Activated CD8-positive, alpha-beta memory T cell treated with anti-CD3 and anti-CD28 coated beads, Interleukin-2, amount 10 ng/mL, durations not matched to agents 7 days and 5 days (primary cell): ENCODE measurements at regions not wholly inside any gene's neighbourhood (a gene's known extent, or its start where the extent isn't known, plus 50 kb on each side); places are given as distances from the start of the nearest gene placed in this dataset.
"Not testable (repeated sequence)": the region's sequence is repeated elsewhere in the genome, so short reads cannot be mapped to it uniquely, and the experiment has no call there.

Experiments
- ATAC-seq: fragments of 150-1000 bp; cut with Tn5 transposase; one replicate; pipeline ENCODE4 v1.10.0; 2021; ENCODE audit warnings: moderate library complexity
- CTCF ChIA-PET: fragments of 350-600 bp; sonication (Branson Sonifier 250); formaldehyde crosslinking; loops from one replicate; lab custom pipeline; 2021; ENCODE audit warnings: antibody characterized with exemption; lab: Charles Lee
- DNase-seq: peaks from one replicate; pipeline ENCODE4 v3.0.0-alpha.2; 2020
- H3K27ac Mint-ChIP-seq: one replicate; pipeline ENCODE4 v1.8.0; 2021; ENCODE audit warnings: mild to moderate bottlenecking, mixed read lengths
- H3K27me3 Mint-ChIP-seq: one replicate; pipeline ENCODE4 v1.8.0; 2021; ENCODE audit warnings: mixed read lengths
- H3K36me3 Mint-ChIP-seq: one replicate; pipeline ENCODE4 v1.8.0; 2021; ENCODE audit warnings: mild to moderate bottlenecking, mixed read lengths
- H3K4me1 Mint-ChIP-seq: one replicate; pipeline ENCODE4 v1.8.0; 2021; ENCODE audit warnings: mixed read lengths
- H3K4me3 Mint-ChIP-seq: one replicate; pipeline ENCODE4 v1.8.0; 2021; ENCODE audit warnings: mild to moderate bottlenecking, moderate library complexity, mixed read lengths
- H3K9me3 Mint-ChIP-seq: one replicate; pipeline ENCODE4 v1.8.0; 2022; ENCODE audit warnings: low read depth, mixed read lengths

GRCh38 chr4:38324861-38325628 lies 339.0 kb upstream of the KLF3 start:
- Mint-ChIP-seq H3K4me3 (no peak overlapping the region), H3K27me3 (peaks cover 12% of the 10 kb centered on the region), H3K27ac (no peak overlapping the region), H3K36me3 (peaks cover 2% of the 10 kb centered on the region), H3K4me1 (peaks cover 10% of the 10 kb centered on the region), H3K9me3 (no peaks in the 10 kb centered on the region)
- ATAC-seq (no peak), DNase-seq (no peak)
- CTCF ChIA-PET, result interaction anchor here (1.8 kb wide), 1 partner anchor 351 kb away, joined by 7 read pairs; no protein-coding TSS in a partner anchor

- no peaks in the 10 kb centered on the region for H3K9me3 Mint-ChIP-seq
- H3K36me3 Mint-ChIP-seq, result peaks cover 2% of the 10 kb centered on the region
- no peak overlapping the region for H3K4me3 Mint-ChIP-seq
- CTCF ChIA-PET, result no interaction called here
- no peak for ATAC-seq
- H3K27me3 Mint-ChIP-seq, result peaks cover 12% of the 10 kb centered on the region
- DNase-seq, result no peak
- H3K27ac Mint-ChIP-seq, result no peak overlapping the region
- peaks cover 6% of the 10 kb centered on the region for H3K4me1 Mint-ChIP-seq
These were observed 338.4 kb upstream of the KLF3 start for GRCh38 chr4:38325629-38325913.

DNA sequence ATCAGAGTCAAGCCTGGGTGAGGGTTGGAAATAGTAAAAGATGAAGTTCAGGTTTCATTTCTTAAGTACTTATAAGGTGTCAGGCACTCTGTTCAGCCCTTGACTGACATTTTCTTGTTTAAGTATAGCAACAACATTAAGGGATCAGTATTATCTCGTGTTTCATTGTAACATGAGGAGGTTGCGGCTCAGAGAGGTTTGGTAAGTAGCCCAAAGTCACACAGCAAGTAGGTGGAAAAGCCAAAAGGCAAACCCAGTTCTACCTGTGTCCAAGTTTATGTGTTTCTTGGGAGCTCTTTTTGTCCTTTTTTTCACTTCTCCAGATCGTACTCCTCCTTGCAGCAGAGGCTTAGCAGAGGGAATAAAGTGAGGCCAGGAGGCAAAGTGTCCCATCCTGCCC lies 337.5 kb upstream of the KLF3 start:
- no peak overlapping the region for H3K27ac Mint-ChIP-seq
- peaks cover 2% of the 10 kb centered on the region for H3K36me3 Mint-ChIP-seq
- H3K4me3 Mint-ChIP-seq, result no peak overlapping the region
- DNase-seq, result no peak
- CTCF ChIA-PET, result interaction anchor here (1.5 kb wide), 1 partner anchor 147 kb away, joined by 3 read pairs; no protein-coding TSS in a partner anchor
- no peaks in the 10 kb centered on the region for H3K9me3 Mint-ChIP-seq
- ATAC-seq, result no peak
- H3K27me3 Mint-ChIP-seq, result peaks cover 12% of the 10 kb centered on the region
- H3K4me1 Mint-ChIP-seq, result peaks cover 3% of the 10 kb centered on the region

- Mint-ChIP-seq H3K9me3 (no peaks in the 10 kb centered on the region), H3K27ac (no peak overlapping the region), H3K27me3 (peaks cover 9% of the 10 kb centered on the region), H3K36me3 (peaks cover 2% of the 10 kb centered on the region), H3K4me3 (no peak overlapping the region), H3K4me1 (peaks cover 3% of the 10 kb centered on the region)
- CTCF ChIA-PET, result interaction anchor here (1.5 kb wide), 1 partner anchor 147 kb away, joined by 3 read pairs; no protein-coding TSS in a partner anchor
- ATAC-seq (no peak), DNase-seq (no peak)
These were observed 336.8 kb upstream of the KLF3 start for GRCh38 chr4:38327174-38327573.

- Mint-ChIP-seq H3K9me3 (no peaks in the 10 kb centered on the region), H3K27ac (no peak overlapping the region), H3K36me3 (peaks cover 2% of the 10 kb centered on the region), H3K4me3 (no peak overlapping the region), H3K27me3 (peaks cover 22% of the 10 kb centered on the region), H3K4me1 (no peaks in the 10 kb centered on the region)
- DNase-seq (no peak), ATAC-seq (no peak)
- CTCF ChIA-PET, result interaction anchor here (1.1 to 3.5 kb wide), 3 partner anchors 10 to 174 kb away, joined by 3 to 12 read pairs (median 4); no protein-coding TSS in a partner anchor
These were observed 334.8 kb upstream of the KLF3 start for GRCh38 chr4:38328989-38329729.

DNA sequence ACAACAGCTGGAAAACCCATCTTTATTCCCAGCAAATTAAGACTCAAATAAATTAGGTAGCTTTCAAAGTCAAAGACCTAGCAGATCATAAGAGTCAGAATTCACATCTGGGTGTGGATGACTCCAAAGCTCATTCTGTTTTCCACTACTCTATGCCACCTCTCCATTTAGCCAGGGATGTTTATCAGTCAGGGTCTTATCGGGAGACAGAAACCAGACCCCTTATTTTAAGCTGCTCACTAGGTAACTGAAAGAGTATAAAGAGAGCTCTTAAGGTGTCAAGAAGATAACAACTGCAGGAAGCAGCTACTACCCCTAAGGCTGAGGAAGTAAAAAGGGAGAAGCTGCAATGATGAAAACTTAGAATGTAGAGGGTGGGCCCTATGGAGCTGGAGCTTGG lies 333.7 kb upstream of the KLF3 start:
- Mint-ChIP-seq H3K36me3 (peaks cover 2% of the 10 kb centered on the region), H3K4me3 (no peak overlapping the region), H3K4me1 (peaks cover 9% of the 10 kb centered on the region), H3K27ac (no peak overlapping the region), H3K27me3 (peaks cover 25% of the 10 kb centered on the region), H3K9me3 (no peaks in the 10 kb centered on the region)
- DNase-seq (no peak), ATAC-seq (no peak)
- CTCF ChIA-PET, result interaction anchor here (1.4 to 3.5 kb wide), 2 partner anchors 11 to 140 kb away, joined by 3 to 12 read pairs; no protein-coding TSS in a partner anchor

DNA sequence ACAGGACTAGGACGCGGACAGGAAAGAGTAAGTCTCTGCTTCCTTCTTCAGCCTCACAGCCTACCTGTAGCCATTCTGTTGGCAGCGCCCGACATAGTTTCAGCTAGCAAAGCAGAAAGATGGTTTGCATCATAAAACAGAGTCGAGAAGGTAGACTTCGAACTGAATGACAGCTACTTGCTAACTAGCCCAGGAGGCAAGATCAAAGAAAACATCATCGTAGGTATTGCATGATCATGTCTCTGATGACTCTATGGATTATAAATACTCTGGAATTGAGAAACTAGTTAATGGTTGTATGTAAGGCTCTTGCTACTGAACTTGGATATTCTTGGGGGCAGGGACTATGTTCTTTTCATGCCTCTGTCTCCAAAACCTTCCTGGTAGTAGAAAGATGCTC lies 333.1 kb upstream of the KLF3 start:
- ATAC-seq, result no peak
- Mint-ChIP-seq H3K36me3 (peaks cover 2% of the 10 kb centered on the region), H3K27me3 (peaks cover 25% of the 10 kb centered on the region), H3K4me1 (peaks cover 14% of the 10 kb centered on the region), H3K4me3 (no peak overlapping the region), H3K9me3 (no peaks in the 10 kb centered on the region), H3K27ac (no peak overlapping the region)
- CTCF ChIA-PET, result interaction anchor here (3.5 kb wide), 1 partner anchor 11 kb away, joined by 12 read pairs; no protein-coding TSS in a partner anchor
- no peak for DNase-seq

DNA sequence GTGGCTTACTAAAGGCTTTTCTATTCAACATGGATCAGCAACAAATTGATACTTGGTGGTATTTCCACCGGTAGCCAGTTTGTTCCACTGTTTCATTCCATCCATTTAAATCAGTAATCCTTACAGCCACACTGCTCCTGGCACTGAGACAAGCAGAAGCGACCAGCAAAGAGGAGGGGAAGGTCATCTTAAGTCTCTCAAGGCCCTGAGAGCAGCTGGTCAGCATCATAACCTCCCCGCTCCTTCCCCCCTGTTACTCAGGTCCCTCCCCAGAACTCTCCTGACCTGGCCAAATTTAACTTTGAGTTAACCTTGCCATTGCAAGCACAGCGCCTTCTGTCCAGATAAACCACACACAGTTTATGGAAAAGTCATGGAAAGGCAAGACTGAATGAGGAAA lies 331.3 kb upstream of the KLF3 start:
- H3K27me3 Mint-ChIP-seq, result peaks cover 36% of the 10 kb centered on the region
- CTCF ChIA-PET, result interaction anchor here (3.5 kb wide), 1 partner anchor 13 kb away, joined by 12 read pairs; no protein-coding TSS in a partner anchor
- no peak overlapping the region for H3K4me3 Mint-ChIP-seq
- ATAC-seq, result no peak
- no peaks in the 10 kb centered on the region for H3K9me3 Mint-ChIP-seq
- peaks cover 14% of the 10 kb centered on the region for H3K4me1 Mint-ChIP-seq
- peaks cover 2% of the 10 kb centered on the region for H3K36me3 Mint-ChIP-seq
- no peak overlapping the region for H3K27ac Mint-ChIP-seq
- DNase-seq, result no peak

- Mint-ChIP-seq H3K4me1 (peaks cover 14% of the 10 kb centered on the region), H3K27me3 (peaks cover 36% of the 10 kb centered on the region), H3K27ac (no peak overlapping the region), H3K4me3 (no peak overlapping the region), H3K9me3 (peaks cover 4% of the 10 kb centered on the region), H3K36me3 (peaks cover 4% of the 10 kb centered on the region)
- DNase-seq (no peak), ATAC-seq (no peak)
- CTCF ChIA-PET, result no interaction called here
These were observed 330.8 kb upstream of the KLF3 start for GRCh38 chr4:38333219-38333618.

DNA sequence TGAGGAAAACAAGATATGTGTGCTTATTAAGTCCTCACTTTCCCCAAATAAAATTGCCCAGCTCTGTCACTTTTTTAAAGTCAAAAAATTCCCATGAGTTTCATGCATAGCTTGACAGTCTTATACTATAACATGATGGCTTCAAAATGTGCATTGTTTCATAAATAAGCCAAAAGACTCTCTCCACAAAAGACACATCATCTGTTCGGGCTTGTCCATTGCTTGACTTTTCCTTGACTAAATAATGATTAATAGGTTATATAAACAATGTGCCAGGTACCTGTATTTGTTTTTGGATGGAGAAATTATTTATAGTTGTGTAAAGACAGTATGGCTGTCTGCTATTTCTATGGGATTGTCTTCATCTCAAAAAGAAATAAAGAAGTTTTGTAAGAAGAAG lies 329.2 kb upstream of the KLF3 start:
- Mint-ChIP-seq H3K9me3 (peaks cover 8% of the 10 kb centered on the region), H3K27ac (no peak overlapping the region), H3K36me3 (peaks cover 5% of the 10 kb centered on the region), H3K4me3 (no peak overlapping the region), H3K4me1 (peaks cover 14% of the 10 kb centered on the region), H3K27me3 (peaks cover 35% of the 10 kb centered on the region)
- DNase-seq, result no peak
- CTCF ChIA-PET, result no interaction called here
- no peak for ATAC-seq

- H3K4me3 Mint-ChIP-seq, ATAC-seq, H3K27ac Mint-ChIP-seq, DNase-seq, H3K36me3 Mint-ChIP-seq, CTCF ChIA-PET: not testable (repeated sequence)
- peaks cover 14% of the 10 kb centered on the region for H3K4me1 Mint-ChIP-seq
- peaks cover 29% of the 10 kb centered on the region for H3K27me3 Mint-ChIP-seq
- peaks cover 12% of the 10 kb centered on the region for H3K9me3 Mint-ChIP-seq
These were observed 325.1 kb upstream of the KLF3 start for GRCh38 chr4:38338939-38339338.

GRCh38 chr4:38343608-38344007 lies 320.4 kb upstream of the KLF3 start:
- Mint-ChIP-seq H3K9me3 (peaks cover 12% of the 10 kb centered on the region), H3K4me3 (no peak overlapping the region), H3K27ac (no peak overlapping the region), H3K27me3 (peaks cover 12% of the 10 kb centered on the region), H3K4me1 (no peaks in the 10 kb centered on the region), H3K36me3 (peaks cover 3% of the 10 kb centered on the region)
- DNase-seq, result no peak
- CTCF ChIA-PET, result no interaction called here
- ATAC-seq, result no peak

DNA sequence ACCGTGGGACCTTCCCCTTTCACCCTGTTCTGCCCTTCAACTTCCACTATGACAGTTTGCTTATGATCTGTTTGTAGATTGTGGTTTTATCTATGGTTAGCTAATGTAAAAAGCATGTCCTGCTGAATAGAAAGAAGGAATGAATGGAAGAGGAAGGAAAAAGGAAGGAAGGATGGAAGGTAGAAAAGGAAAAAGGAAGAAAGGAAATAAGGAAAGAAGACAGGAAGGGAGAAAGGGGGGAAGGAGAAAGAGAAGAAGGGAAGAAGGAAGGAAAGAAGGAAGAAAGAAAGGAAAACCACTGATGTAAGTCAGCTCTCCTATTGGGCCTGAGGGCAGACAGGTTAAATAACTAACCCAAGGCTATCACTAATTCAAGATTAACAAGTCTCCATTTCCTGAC lies 319.1 kb upstream of the KLF3 start:
- Mint-ChIP-seq H3K36me3 (peaks cover 3% of the 10 kb centered on the region), H3K9me3 (peaks cover 9% of the 10 kb centered on the region), H3K4me3 (no peak overlapping the region), H3K4me1 (no peaks in the 10 kb centered on the region), H3K27me3 (peaks cover 11% of the 10 kb centered on the region), H3K27ac (no peak overlapping the region)
- CTCF ChIA-PET, result interaction anchor here (2.0 kb wide), 1 partner anchor 7 kb away, joined by 6 read pairs; no protein-coding TSS in a partner anchor
- DNase-seq, result no peak
- ATAC-seq, result no peak
